ENCODE measurements at regions not wholly inside any gene's neighbourhood (a gene's known extent, or its start where the extent isn't known, plus 50 kb on each side); places are given as distances from the start of the nearest gene placed in this dataset.

- ChIA-PET POLR2A (ENCODE audit: partially characterized antibody) (no interaction called here), CTCF (ENCODE audit: partially characterized antibody) (interaction anchor here (1.8 kb wide), 1 partner anchor 12 kb away, joined by 4 read pairs; no protein-coding TSS in a partner anchor)
- no peak overlapping the region for H2BK120ac ChIP-seq (replicated peaks; ENCODE audit: low read depth, low read length)
- WGBS, 2 experiments (ENCODE audit: extremely low coverage in 1 of 2, insufficient coverage in 1 of 2, insufficient read length in 1 of 2, insufficient replicate concordance in 2 of 2, low coverage in 1 of 2, low lambda C conversion rate in 2 of 2, missing lambda C conversion rate in 1 of 2) = 88% methylated on average over 8 of the region's 8 CpGs; no CpG with 5 or more reads in 1 of the 2 experiments
- no peak overlapping the region for H3K23ac ChIP-seq (ENCODE audit: insufficient read length)
- no peaks in the 10 kb centered on the region for H3K79me1 ChIP-seq (ENCODE audit: low read depth, low read length)
- no peak overlapping the region for H3K27ac ChIP-seq (ENCODE audit: low read depth, low read length)
- no peak overlapping the region for H2BK12ac ChIP-seq (ENCODE audit: low read depth, low read length)
- H3K27me3 ChIP-seq (replicated peaks in 1 of 4; ENCODE audit: control insufficient read depth in 3 of 4, extremely low read depth in 1 of 4, insufficient read depth in 3 of 4, low read length in 3 of 4) = no peaks in the 10 kb centered on the region
- no peaks in the 10 kb centered on the region for H3K36me3 ChIP-seq (ENCODE audit: control insufficient read depth in 2 of 4, insufficient read depth in 4 of 4, low read length in 3 of 4)
- H2BK15ac ChIP-seq (ENCODE audit: low read length) = no peak overlapping the region
- H4K20me1 ChIP-seq (replicated peaks in 1 of 2; ENCODE audit: control insufficient read depth in 1 of 2, insufficient read depth in 2 of 2, low read length in 2 of 2) = peaks cover 0 to 1% of the 10 kb centered on the region in 2 experiments
- H3K14ac ChIP-seq (ENCODE audit: insufficient read length) = no peak overlapping the region
- no peak for DNase-seq (ENCODE audit: low read depth in 1 of 2, low spot score in 2 of 2)
- no peak overlapping the region for H3K18ac ChIP-seq (ENCODE audit: extremely low read depth, low read length)
- 0 out of 7 replicates have a peak overlapping the region, but pooled peaks of 1 of the 4 experiments have one; percentile 2 for H3K9ac ChIP-seq (replicated peaks in 1 of 4; ENCODE audit: extremely low read depth in 1 of 4, low read depth in 3 of 4, low read length in 3 of 4)
- H3K9me3 ChIP-seq (ENCODE audit: insufficient read depth in 2 of 2, low read depth in 1 of 2, low read length in 1 of 2) = no peaks in the 10 kb centered on the region
- no peaks in the 10 kb centered on the region for H3K4me1 ChIP-seq (replicated peaks in 1 of 4; ENCODE audit: control insufficient read depth in 3 of 4, insufficient read depth in 4 of 4, low read length in 3 of 4)
- no peak overlapping the region for H3K4ac ChIP-seq (replicated peaks; ENCODE audit: insufficient read length, low read depth, low read length)
- no peak overlapping the region for H4K91ac ChIP-seq (replicated peaks; ENCODE audit: insufficient read length, low read length)
- H2AK5ac ChIP-seq (ENCODE audit: low read depth, low read length) = no peak overlapping the region
- H4K5ac ChIP-seq (ENCODE audit: insufficient read length, low read depth, low read length) = no peak overlapping the region
- no peak overlapping the region for H2BK20ac ChIP-seq (ENCODE audit: low read length)
- no peaks in the 10 kb centered on the region for H3K79me2 ChIP-seq (ENCODE audit: control insufficient read depth in 1 of 2, insufficient read depth in 2 of 2, low read length in 2 of 2)
- H3K4me3 ChIP-seq (ENCODE audit: extremely low read depth in 1 of 4, insufficient read depth in 2 of 4, low read depth in 3 of 4, low read length in 4 of 4) = no peak overlapping the region
- H2AFZ ChIP-seq (ENCODE audit: low read length) = peak overlapping the region; percentile 72; the same call in 1 of the 2 replicates
- H3K23me2 ChIP-seq (ENCODE audit: low read depth, low read length) = no peaks in the 10 kb centered on the region
- no peak overlapping the region for H3K56ac ChIP-seq (replicated peaks; ENCODE audit: insufficient read length, low read depth, low read length)
- H4K8ac ChIP-seq (ENCODE audit: extremely low read depth, insufficient read depth, low read length) = no peak overlapping the region
- no peak for FAIRE-seq
- H2BK5ac ChIP-seq (ENCODE audit: low read depth, low read length) = no peak overlapping the region
- H3K4me2 ChIP-seq (ENCODE audit: insufficient read depth in 1 of 2, low read depth in 2 of 2, low read length in 2 of 2) = no peak overlapping the region
These were observed 110.0 kb downstream of the KCNE4 start for GRCh38 chr2:223161873-223162458.

Data from H1 (cell line).